ENCODE measurements at regions not wholly inside any gene's neighbourhood (a gene's known extent, or its start where the extent isn't known, plus 50 kb on each side); places are given as distances from the start of the nearest gene placed in this dataset.

DNA sequence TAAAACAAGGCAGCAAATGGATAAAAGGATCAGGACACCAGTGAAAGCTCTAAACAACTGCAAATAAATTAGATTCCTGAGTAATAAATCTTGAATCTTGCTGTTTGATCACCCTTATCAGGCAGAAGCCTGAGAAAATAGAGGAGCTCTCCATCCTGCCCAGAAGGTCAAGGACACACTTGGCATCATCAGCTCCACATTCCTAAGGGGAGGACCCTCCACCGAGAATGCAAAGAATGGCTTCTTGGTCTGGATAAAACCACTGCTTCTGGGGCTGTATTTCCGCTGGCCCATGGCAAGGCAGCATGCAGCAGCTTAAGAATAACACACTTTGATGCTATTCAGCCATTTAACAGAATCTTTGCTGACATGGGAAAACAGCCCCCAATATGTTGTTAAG lies 108.9 kb upstream of the TSC22D2 start:
- FAIRE-seq, result peak; percentile 66
- Histone ChIP-seq H3K9me3 (ENCODE audit: insufficient read depth in 2 of 2, low read depth in 1 of 2, low read length in 1 of 2) (no peaks in the 10 kb centered on the region), H3K4me2 (ENCODE audit: insufficient read depth in 1 of 2, low read depth in 2 of 2, low read length in 2 of 2) (no peak overlapping the region), H2BK5ac (ENCODE audit: low read depth, low read length) (no peak overlapping the region), H4K91ac (replicated peaks; ENCODE audit: insufficient read length, low read length) (no peak overlapping the region), H3K56ac (replicated peaks; ENCODE audit: insufficient read length, low read depth, low read length) (no peak overlapping the region), H3K27me3 (replicated peaks in 1 of 4; ENCODE audit: control insufficient read depth in 3 of 4, extremely low read depth in 1 of 4, insufficient read depth in 3 of 4, low read length in 3 of 4) (no peaks in the 10 kb centered on the region), H3K4me3 (ENCODE audit: extremely low read depth in 1 of 4, insufficient read depth in 2 of 4, low read depth in 3 of 4, low read length in 4 of 4) (no peak overlapping the region), H2BK12ac (ENCODE audit: low read depth, low read length) (no peak overlapping the region), H3K23me2 (ENCODE audit: low read depth, low read length) (no peaks in the 10 kb centered on the region), H3K9ac (replicated peaks in 1 of 4; ENCODE audit: extremely low read depth in 1 of 4, low read depth in 3 of 4, low read length in 3 of 4) (no peak overlapping the region), H2AK5ac (ENCODE audit: low read depth, low read length) (no peak overlapping the region), H4K5ac (ENCODE audit: insufficient read length, low read depth, low read length) (no peak overlapping the region), H2BK120ac (replicated peaks; ENCODE audit: low read depth, low read length) (no peak overlapping the region), H2AFZ (ENCODE audit: low read length) (no peak overlapping the region), H3K23ac (ENCODE audit: insufficient read length) (no peak overlapping the region), H3K4ac (replicated peaks; ENCODE audit: insufficient read length, low read depth, low read length) (no peak overlapping the region), H4K20me1 (replicated peaks in 1 of 2; ENCODE audit: control insufficient read depth in 1 of 2, insufficient read depth in 2 of 2, low read length in 2 of 2) (no peaks in the 10 kb centered on the region), H3K27ac (ENCODE audit: low read depth, low read length) (no peak overlapping the region), H4K8ac (ENCODE audit: extremely low read depth, insufficient read depth, low read length) (no peak overlapping the region), H3K4me1 (replicated peaks in 1 of 4; ENCODE audit: control insufficient read depth in 3 of 4, insufficient read depth in 4 of 4, low read length in 3 of 4) (peaks cover 0 to 5% (median 3%) of the 10 kb centered on the region in 4 experiments; a peak in 3 of 7 replicates), H3K79me1 (ENCODE audit: low read depth, low read length) (no peaks in the 10 kb centered on the region), H3K18ac (ENCODE audit: extremely low read depth, low read length) (no peak overlapping the region), H3K14ac (ENCODE audit: insufficient read length) (no peak overlapping the region), H3K36me3 (ENCODE audit: control insufficient read depth in 2 of 4, insufficient read depth in 4 of 4, low read length in 3 of 4) (no peaks in the 10 kb centered on the region), H3K79me2 (ENCODE audit: control insufficient read depth in 1 of 2, insufficient read depth in 2 of 2, low read length in 2 of 2) (no peaks in the 10 kb centered on the region), H2BK20ac (ENCODE audit: low read length) (no peak overlapping the region), H2BK15ac (ENCODE audit: low read length) (no peak overlapping the region)
- ChIA-PET CTCF (ENCODE audit: partially characterized antibody) (interaction anchor here (0.6 to 4.7 kb wide), 7 partner anchors 10 to 115 kb away, joined by 3 to 27 read pairs (median 4); partner anchors contain the start of gene TSC22D2), POLR2A (ENCODE audit: partially characterized antibody) (no interaction called here)
- peak; percentile 88 for TF ChIP-seq TEAD4 (IDR thresholded peaks at IDR 0.05; ENCODE audit: low read depth, low read length)
- no peak for TF ChIP-seq JUND (IDR thresholded peaks at IDR 0.05; ENCODE audit: low read length)
- TF ChIP-seq YY1 (IDR thresholded peaks at IDR 0.05; ENCODE audit: low read depth, low read length), result peak; percentile 64; the same call in 1 of the 2 replicates
- 77% methylated on average over 2 of the region's 2 CpGs; no CpG with 5 or more reads in 1 of the 2 experiments for WGBS, 2 experiments (ENCODE audit: extremely low coverage in 1 of 2, insufficient coverage in 1 of 2, insufficient read length in 1 of 2, insufficient replicate concordance in 2 of 2, low coverage in 1 of 2, low lambda C conversion rate in 2 of 2, missing lambda C conversion rate in 1 of 2)
- DNase-seq (ENCODE audit: low read depth in 1 of 2, low spot score in 2 of 2), result no peak
